ENCODE measurements at regions not wholly inside any gene's neighbourhood (a gene's known extent, or its start where the extent isn't known, plus 50 kb on each side); places are given as distances from the start of the nearest gene placed in this dataset.

DNA sequence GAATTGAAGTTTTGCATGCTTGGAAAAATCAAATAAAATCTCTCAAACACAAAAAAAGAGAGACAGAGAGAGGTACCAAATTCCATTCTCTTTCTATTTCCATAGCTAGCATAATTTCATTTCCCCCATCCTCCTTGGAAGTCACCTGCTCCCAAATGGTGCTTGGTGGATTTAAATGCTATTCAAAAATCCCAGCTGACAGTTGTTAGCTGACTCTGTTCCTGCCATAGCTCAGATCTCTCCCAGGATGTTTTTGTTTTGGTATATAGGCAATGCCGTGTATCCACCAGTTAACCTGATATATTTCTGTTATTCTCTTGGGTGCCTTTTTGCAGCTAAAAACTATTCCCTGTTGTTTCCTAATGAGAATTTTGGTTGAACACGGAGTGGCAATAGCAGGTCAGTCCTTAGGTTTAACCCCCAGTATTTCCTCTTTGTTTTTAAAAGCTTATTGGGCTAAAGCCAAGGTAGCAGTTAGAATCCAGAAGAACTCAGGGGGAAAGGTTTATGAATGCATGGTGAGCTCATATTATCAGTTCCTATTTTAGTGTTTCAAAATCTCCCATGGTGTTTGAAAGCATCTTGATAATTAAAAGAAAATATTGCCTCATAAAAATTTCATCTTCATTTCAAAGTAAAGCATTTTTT is 240.0 kb upstream of the GBE1 start:
- TF ChIP-seq TAF1 (IDR thresholded peaks at IDR 0.05; ENCODE audit: low read depth): no peak
- no peak for TF ChIP-seq CEBPB (IDR thresholded peaks at IDR 0.05)
- no peak for TF ChIP-seq RAD21 (IDR thresholded peaks at IDR 0.05; ENCODE audit: low read depth)
- TF ChIP-seq TCF12 (IDR thresholded peaks at IDR 0.05; ENCODE audit: low read depth): no peak
- TF ChIP-seq, protein P1, sequence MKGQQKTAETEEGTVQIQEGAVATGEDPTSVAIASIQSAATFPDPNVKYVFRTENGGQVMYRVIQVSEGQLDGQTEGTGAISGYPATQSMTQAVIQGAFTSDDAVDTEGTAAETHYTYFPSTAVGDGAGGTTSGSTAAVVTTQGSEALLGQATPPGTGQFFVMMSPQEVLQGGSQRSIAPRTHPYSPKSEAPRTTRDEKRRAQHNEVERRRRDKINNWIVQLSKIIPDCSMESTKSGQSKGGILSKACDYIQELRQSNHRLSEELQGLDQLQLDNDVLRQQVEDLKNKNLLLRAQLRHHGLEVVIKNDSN (IDR thresholded peaks at IDR 0.05): no peak
- no peak for TF ChIP-seq TEAD4 (IDR thresholded peaks at IDR 0.05)
- TF ChIP-seq, protein P2, sequence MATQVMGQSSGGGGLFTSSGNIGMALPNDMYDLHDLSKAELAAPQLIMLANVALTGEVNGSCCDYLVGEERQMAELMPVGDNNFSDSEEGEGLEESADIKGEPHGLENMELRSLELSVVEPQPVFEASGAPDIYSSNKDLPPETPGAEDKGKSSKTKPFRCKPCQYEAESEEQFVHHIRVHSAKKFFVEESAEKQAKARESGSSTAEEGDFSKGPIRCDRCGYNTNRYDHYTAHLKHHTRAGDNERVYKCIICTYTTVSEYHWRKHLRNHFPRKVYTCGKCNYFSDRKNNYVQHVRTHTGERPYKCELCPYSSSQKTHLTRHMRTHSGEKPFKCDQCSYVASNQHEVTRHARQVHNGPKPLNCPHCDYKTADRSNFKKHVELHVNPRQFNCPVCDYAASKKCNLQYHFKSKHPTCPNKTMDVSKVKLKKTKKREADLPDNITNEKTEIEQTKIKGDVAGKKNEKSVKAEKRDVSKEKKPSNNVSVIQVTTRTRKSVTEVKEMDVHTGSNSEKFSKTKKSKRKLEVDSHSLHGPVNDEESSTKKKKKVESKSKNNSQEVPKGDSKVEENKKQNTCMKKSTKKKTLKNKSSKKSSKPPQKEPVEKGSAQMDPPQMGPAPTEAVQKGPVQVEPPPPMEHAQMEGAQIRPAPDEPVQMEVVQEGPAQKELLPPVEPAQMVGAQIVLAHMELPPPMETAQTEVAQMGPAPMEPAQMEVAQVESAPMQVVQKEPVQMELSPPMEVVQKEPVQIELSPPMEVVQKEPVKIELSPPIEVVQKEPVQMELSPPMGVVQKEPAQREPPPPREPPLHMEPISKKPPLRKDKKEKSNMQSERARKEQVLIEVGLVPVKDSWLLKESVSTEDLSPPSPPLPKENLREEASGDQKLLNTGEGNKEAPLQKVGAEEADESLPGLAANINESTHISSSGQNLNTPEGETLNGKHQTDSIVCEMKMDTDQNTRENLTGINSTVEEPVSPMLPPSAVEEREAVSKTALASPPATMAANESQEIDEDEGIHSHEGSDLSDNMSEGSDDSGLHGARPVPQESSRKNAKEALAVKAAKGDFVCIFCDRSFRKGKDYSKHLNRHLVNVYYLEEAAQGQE (IDR thresholded peaks at IDR 0.05; ENCODE audit: low read depth): no peak
- TF ChIP-seq EP300 (IDR thresholded peaks at IDR 0.05; ENCODE audit: borderline replicate concordance): no peak
- no peak for TF ChIP-seq EGR1 (IDR thresholded peaks at IDR 0.05)
- no peak for TF ChIP-seq ZBTB7A (IDR thresholded peaks at IDR 0.05; ENCODE audit: low read depth)
- TF ChIP-seq, protein P3, sequence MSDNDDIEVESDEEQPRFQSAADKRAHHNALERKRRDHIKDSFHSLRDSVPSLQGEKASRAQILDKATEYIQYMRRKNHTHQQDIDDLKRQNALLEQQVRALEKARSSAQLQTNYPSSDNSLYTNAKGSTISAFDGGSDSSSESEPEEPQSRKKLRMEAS (IDR thresholded peaks at IDR 0.05): no peak
- TF ChIP-seq FOXM1 (IDR thresholded peaks at IDR 0.05; ENCODE audit: borderline replicate concordance, low read depth): no peak
- no peak for TF ChIP-seq NFIC (IDR thresholded peaks at IDR 0.05)
- no peak for TF ChIP-seq YY1 (IDR thresholded peaks at IDR 0.05; ENCODE audit: low read depth)
- no peak for TF ChIP-seq CREB1 (IDR thresholded peaks at IDR 0.05; ENCODE audit: low read depth)

DNA sequence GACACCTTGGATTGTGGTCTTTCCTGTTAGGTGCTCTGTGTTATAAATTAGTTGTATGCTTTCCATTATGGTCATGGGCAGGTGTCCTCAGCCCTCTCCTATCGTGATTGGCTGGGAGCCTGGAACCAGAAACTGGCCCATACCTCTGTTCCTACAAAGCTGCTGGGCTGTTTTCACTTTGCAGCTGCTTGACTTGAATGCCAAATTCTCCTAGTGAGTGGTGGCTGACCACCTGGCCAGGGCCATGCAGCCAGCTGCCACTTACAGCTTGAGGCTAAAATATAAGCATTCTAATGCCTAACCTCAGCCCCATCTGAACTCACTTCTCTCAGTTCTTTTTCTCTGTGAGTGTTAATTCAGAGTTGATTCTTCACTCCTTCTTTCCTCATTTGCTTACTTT is 239.3 kb upstream of the GBE1 start:
- TF ChIP-seq TCF12 (IDR thresholded peaks at IDR 0.05; ENCODE audit: low read depth): no peak
- TF ChIP-seq CREB1 (IDR thresholded peaks at IDR 0.05; ENCODE audit: low read depth): no peak
- TF ChIP-seq EP300 (IDR thresholded peaks at IDR 0.05; ENCODE audit: borderline replicate concordance): no peak
- no peak for TF ChIP-seq TEAD4 (IDR thresholded peaks at IDR 0.05)
- no peak for TF ChIP-seq RAD21 (IDR thresholded peaks at IDR 0.05; ENCODE audit: low read depth)
- no peak for TF ChIP-seq NFIC (IDR thresholded peaks at IDR 0.05)
- no peak for TF ChIP-seq FOXM1 (IDR thresholded peaks at IDR 0.05; ENCODE audit: borderline replicate concordance, low read depth)

DNA sequence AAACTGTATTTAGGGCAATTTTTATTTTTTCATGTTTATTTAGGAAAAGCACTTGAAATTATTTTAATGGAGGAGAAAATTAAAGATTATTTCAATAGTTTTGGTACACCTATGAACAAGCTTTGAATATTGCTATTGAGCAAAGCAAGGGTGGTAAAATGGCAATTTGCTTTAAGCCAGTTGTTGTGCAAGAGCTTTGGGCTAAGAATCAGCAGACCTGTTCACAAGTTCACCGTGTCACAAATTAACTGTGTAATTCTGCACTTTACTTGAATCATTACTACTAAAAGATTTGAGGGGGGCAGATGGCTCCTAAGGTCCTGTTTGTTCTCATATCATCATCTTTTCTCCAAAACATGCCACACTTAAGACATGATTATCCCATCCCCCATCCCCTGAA is 238.9 kb upstream of the GBE1 start:
- TF ChIP-seq NFIC (IDR thresholded peaks at IDR 0.05): no peak
- TF ChIP-seq RAD21 (IDR thresholded peaks at IDR 0.05; ENCODE audit: low read depth): no peak
- TF ChIP-seq CEBPB (IDR thresholded peaks at IDR 0.05): 0 out of 2 replicates have a peak, but pooled peaks have one; percentile 12
- TF ChIP-seq EGR1 (IDR thresholded peaks at IDR 0.05): no peak
- no peak for TF ChIP-seq ZBTB7A (IDR thresholded peaks at IDR 0.05; ENCODE audit: low read depth)
- TF ChIP-seq, protein P1 (IDR thresholded peaks at IDR 0.05): no peak
- TF ChIP-seq TCF12 (IDR thresholded peaks at IDR 0.05; ENCODE audit: low read depth): no peak
- no peak for TF ChIP-seq CREB1 (IDR thresholded peaks at IDR 0.05; ENCODE audit: low read depth)

DNA sequence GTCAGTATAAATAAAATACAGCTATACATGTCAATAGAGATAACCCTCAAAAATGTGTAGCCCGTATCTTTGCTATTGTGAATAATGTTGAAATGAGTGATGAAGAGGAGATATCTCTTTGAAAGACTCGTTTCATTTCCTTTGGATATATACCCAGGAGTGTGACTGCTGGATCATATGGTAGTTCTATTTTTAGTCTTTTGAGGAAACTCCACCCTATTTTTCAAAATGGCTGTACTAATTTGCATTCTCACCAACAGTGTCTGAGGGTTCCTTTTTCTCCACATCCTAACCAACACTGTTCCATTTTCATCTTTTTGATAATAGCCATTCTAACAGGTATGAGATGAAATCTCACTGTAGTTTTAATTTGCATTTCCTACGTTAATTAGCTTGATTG is 237.5 kb upstream of the GBE1 start:
- TF ChIP-seq YY1 (IDR thresholded peaks at IDR 0.05; ENCODE audit: low read depth): no peak

DNA sequence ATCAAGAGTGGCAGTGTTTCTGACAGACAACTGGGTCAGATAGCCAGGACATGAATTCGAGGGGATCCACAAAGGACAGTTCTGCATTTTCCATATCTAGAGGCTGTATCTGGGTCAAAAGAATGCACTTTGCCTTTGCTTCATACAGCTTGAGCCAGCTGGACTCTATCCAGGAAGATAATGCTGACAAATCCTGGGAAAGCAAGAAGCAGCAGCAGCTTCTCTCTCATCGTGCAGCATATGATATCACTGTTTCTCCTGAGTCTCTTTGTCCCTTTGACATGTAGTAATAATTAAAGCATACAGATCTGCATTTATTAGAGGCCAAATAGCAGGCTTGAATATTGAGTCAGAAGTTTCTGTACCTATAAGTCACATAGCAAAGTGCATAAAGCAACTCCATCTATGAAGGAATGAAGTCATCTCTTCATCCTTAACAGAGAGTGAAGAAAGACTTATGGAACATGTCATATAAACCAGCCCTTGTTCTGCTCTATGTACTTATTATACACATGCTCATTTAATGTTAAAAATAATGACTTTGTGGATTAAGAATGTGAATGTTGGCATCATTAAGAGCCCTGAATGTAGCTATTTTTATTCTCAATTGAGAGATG is 236.8 kb upstream of the GBE1 start:
- TF ChIP-seq, protein P3 (IDR thresholded peaks at IDR 0.05): no peak
- TF ChIP-seq EP300 (IDR thresholded peaks at IDR 0.05; ENCODE audit: borderline replicate concordance) (no peak), TCF12 (IDR thresholded peaks at IDR 0.05; ENCODE audit: low read depth) (no peak), NFIC (IDR thresholded peaks at IDR 0.05) (0 out of 2 replicates have a peak, but pooled peaks have one; percentile 5), ZBTB7A (IDR thresholded peaks at IDR 0.05; ENCODE audit: low read depth) (no peak)

DNA sequence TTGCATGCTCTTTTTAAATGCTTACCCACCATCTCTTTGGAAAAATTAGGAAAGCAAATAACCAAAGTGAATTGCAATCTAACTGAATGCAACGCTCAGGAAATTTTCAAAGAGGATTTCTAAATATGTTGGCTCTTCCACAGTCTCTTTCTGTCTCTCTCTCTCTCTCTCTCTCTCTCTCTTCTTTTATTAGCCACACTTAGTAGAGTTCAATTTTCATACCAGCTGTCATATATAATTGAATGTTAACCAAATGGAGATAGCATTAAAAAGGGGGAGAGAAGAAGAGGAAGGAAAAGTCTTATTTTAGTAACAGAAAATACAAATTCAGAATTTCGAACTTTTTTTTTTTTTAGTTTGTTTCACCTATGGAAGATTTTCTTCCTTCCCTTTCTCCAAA is 235.9 kb upstream of the GBE1 start:
- TF ChIP-seq NFIC (IDR thresholded peaks at IDR 0.05) (no peak), EGR1 (IDR thresholded peaks at IDR 0.05) (no peak), RAD21 (IDR thresholded peaks at IDR 0.05; ENCODE audit: low read depth) (no peak), CEBPB (IDR thresholded peaks at IDR 0.05) (no peak)

DNA sequence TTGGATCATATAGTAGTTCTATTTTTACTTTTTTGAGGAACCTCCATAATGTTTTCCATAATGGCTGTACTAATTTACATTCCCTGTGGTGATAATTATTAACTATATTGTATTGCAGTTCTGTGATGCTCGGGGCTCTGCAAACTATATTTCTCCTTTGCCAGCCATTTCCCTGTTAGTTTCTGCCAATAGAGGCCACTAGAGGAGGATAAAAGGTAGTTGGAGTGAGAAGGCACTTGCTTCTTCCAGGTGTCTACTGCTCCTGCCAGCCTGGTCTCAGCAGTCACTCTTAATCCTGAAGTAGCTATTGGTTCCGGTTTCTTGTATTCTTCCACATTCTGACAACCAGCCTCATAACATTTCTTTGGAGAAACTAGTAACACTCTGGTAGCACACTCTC is 233.9 kb upstream of the GBE1 start:
- TF ChIP-seq RAD21 (IDR thresholded peaks at IDR 0.05; ENCODE audit: low read depth) (peak; percentile 40), CREB1 (IDR thresholded peaks at IDR 0.05; ENCODE audit: low read depth) (no peak)

DNA sequence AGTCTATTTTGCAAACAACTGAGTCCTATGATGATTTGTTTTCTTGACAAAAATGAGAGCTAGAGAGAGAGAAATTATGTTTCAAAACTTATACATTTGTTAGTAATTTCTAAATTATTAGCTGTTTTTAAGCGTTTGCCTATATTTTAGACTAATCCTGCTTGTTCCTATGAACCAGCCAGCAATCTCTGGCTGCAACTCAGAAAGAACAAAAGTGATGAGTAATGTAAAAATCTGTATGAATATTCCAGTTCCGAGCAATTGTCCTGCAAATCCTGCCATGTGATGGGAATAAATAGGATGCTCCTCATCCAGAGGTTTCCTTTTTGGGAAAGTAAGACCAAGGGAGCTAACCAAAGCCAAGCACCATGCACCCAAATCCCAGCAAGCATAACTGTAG is 228.3 kb upstream of the GBE1 start:
- TF ChIP-seq RAD21 (IDR thresholded peaks at IDR 0.05; ENCODE audit: low read depth): no peak
- TF ChIP-seq, protein P1 (IDR thresholded peaks at IDR 0.05): no peak
- TF ChIP-seq ZBTB7A (IDR thresholded peaks at IDR 0.05; ENCODE audit: low read depth): no peak
- no peak for TF ChIP-seq TAF1 (IDR thresholded peaks at IDR 0.05; ENCODE audit: low read depth)
- no peak for TF ChIP-seq EP300 (IDR thresholded peaks at IDR 0.05; ENCODE audit: borderline replicate concordance)
- no peak for TF ChIP-seq NFIC (IDR thresholded peaks at IDR 0.05)
- TF ChIP-seq, protein P3 (IDR thresholded peaks at IDR 0.05): no peak
- no peak for TF ChIP-seq FOXM1 (IDR thresholded peaks at IDR 0.05; ENCODE audit: borderline replicate concordance, low read depth)
- no peak for TF ChIP-seq YY1 (IDR thresholded peaks at IDR 0.05; ENCODE audit: low read depth)
- TF ChIP-seq EGR1 (IDR thresholded peaks at IDR 0.05): no peak
- TF ChIP-seq CEBPB (IDR thresholded peaks at IDR 0.05): no peak
- TF ChIP-seq TEAD4 (IDR thresholded peaks at IDR 0.05): no peak
- TF ChIP-seq, protein P2 (IDR thresholded peaks at IDR 0.05; ENCODE audit: low read depth): no peak
- TF ChIP-seq TCF12 (IDR thresholded peaks at IDR 0.05; ENCODE audit: low read depth): no peak
- TF ChIP-seq CREB1 (IDR thresholded peaks at IDR 0.05; ENCODE audit: low read depth): no peak
